ENCODE measurements at regions not wholly inside any gene's neighbourhood (a gene's known extent, or its start where the extent isn't known, plus 50 kb on each side); places are given as distances from the start of the nearest gene placed in this dataset.
"Not testable (repeated sequence)": the region's sequence is repeated elsewhere in the genome, so short reads cannot be mapped to it uniquely, and the experiment has no call there.

DNA sequence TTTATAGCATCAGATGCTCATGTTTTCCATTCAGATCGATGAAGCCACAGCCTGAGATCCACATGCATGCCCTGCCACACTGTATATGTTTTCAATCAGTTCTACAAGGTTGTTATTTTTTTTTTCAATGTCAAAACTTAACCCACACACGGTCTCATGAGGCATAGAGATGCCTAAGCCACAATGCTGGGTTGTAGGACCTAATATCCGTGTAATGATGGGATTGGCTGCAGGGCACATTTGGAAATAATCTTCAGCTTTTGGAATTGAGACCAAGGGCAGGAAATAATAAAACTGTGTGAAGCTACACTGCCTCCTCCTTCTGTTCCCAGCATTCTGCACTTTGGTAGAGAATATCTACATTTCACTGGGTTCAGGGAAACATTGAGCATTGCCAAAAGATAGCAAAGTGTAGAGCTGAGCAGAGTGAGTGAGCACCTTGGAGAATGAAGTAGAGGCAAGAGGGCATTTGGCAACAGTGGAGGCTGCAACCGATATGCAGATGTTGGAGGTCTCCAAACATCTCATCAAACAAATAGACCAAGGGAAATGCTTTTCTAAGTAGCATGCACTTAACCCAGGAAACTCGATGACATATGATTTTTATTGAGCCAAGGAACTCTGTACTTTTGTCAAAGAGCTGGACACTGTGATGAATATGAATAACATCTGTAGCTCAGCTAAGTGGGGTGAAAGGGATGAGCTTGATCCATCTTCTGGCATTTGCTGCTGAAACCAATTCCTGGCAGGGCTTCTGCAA lies 176.7 kb downstream of the LYPLAL1 start:
- ATAC-seq = no peak
- no peak for DNase-seq

DNA sequence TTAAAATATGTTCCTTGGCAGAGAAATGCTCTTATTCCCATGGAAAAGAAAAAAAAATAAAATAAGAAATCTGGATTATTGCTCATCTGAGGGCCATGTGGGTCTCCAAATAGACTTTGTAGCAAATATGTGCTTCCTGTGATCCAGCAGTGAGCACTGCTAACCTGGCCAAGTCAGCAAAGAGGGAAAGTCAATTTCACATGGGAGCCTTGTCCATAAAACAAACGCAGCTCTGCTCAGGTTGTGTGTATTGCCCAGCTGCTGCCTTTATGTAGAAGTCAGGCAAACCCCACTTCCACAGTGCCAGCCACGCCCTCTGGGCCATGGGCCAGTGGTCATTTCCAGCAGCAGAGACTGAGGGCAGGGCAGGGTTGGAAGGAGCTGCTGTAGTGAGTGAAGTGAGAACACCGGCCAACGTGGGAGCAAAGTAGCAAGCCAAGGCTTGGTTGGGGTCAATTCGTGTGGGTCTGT lies 174.3 kb downstream of the LYPLAL1 start:
- no peak for ATAC-seq
- DNase-seq = no peak

DNA sequence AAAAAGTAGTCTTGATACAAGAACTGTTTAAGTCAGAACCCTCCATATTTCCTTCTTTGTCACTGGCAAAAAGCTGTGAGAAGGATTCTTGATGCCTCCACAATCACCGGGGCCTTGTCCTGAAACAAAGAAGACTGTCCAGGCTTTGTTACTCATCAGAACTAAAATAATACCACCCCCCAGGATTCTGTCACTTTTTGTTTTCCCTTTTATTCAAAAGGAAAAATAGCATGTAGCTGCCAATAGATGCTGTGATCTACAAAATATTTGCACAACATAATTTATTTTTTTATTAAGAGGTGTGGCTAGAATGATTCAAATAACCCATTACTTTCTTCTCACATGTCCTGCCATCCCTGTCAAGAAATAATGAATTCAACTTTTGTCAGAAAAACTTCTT lies 173.7 kb downstream of the LYPLAL1 start:
- DNase-seq (no peak), ATAC-seq (no peak)

DNA sequence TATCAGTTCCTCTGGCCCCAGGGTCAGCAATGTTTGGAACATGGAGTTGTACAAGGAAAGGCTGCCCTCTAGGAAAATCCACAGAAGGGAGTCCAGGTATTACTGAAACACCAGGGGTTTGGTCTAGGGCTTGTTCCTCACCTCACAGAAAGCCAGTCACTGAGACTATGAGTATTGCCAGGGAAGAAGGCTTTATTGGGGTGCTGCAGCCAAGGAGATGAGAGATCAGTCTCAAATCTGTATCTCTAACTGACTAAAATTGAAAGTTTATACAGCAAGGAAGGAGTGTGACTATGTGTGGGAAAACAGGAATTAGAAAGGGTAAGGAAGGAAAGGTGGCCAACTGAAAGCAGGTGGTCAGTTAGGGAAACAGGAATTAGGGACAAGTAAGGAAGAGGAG lies 172.3 kb downstream of the LYPLAL1 start:
- DNase-seq = no peak

DNA sequence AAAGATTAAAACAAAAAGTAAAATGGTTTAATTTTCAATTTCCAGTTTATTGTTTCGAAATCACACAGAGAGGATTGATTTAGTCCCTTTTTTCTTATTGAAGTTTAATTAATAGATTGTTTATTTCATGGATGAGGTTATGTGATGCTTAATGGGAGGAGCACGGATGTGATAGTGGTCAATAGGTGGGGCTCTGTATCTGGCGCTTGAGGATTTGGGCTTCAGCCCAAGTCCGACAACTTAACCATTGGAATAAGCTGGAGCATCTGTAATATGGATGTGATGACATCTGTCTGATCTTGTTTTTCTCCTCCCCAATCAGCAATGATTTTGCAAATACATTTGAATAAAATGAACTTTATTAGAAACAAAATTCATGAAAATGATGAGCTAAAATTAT lies 169.2 kb downstream of the LYPLAL1 start:
- DNase-seq = no peak
- ATAC-seq = no peak

More for the DNA sequence above, 172.3 kb downstream of the LYPLAL1 start:
- ATAC-seq = no peak

DNA sequence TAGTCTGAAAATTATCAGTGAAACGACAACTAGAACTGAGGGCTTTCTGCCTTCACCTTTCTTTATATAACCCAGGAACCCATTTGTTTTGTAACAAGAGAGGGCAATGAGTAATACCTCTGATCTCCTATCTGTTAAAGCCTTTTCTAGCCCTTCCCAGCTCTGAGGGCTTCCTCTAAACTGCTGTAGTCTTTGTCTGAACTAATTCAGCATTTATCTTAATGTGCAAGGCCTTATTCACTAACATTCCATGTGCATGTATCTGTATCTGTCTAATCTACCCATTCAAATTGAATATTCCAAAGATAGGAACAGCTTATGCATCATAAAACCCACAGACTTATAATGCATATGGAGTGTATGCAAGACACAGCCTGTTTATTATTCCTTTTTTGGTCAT lies 167.1 kb downstream of the LYPLAL1 start:
- ATAC-seq = no peak

DNA sequence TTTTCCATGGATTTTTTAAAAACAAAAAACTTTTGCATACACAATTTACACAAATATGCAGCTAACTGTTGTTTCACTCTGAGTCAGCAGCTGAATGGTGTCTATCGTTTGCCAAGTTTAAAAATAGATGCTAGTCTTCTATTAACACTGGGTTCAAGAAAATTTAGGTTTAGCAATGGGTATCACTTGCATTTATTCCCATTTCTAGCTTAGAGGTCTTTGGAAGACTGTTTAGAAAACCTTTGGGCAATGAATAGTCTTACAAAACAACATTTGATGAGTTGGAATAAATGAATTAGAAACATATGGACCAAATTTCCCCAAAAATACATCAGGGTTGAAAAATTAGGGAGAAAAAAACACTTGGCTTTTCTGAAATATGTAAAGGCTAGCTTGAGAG lies 165.8 kb downstream of the LYPLAL1 start:
- DNase-seq (no peak), ATAC-seq (no peak)

More for the DNA sequence above, 167.1 kb downstream of the LYPLAL1 start:
- DNase-seq = no peak

DNA sequence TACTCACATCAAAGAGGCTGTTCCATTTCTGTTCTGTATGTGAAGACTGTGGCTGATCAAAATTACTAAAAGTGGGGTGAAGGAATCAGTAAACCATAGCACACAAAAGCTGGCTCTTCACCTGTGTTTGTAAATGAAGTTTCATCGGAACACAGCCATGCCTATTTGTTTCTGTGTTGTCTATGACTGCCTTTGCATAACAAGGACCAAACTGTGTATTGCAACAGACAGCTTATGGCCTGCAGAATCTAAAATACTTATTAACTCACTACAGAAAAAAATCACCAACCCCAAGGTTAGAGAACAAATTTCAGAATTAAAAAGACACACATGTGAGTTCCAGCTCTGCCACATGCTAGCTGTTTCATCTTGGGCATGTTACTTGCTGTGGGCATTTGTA lies 163.9 kb downstream of the LYPLAL1 start:
- no peak for ATAC-seq
- DNase-seq = no peak

DNA sequence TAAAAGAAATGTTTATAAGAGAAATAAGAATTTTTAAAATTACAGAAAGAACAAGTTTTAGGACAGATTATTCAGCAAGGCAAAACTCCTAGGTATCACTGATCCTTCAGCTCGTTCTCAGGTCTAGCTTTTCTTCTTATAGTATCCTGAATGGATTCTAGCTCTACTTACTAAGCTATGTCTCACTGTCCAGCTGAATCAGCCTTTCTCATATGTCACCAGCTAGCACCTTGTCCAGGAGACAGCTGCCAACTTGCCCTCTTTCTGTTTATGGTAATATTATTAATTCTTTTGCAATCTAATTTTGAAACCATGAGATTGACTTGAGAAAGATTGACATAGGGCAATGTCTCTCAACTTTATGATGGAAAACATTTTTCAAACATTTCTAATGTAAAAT lies 159.9 kb downstream of the LYPLAL1 start:
- DNase-seq = no peak
- ATAC-seq = no peak

DNA sequence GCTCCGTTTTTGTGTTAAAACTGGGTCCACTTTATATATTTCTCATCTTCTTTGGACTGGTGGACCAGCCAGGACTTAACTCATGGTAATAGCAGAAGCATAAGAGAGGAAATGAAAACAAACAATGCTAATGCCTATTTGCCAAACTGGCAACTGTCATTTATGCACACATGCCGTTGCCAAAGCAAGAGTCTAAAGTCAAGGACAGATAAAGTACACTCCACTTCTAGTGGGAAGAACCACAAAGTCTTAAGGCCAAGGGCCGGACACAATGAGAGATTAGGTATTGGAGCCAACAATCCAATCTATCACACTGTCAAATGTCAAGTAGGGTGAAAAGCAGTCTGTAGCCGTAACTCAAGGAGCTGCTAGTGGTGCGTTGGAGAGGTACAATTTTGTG lies 157.7 kb downstream of the LYPLAL1 start:
- no peak for DNase-seq
- no peak for ATAC-seq

DNA sequence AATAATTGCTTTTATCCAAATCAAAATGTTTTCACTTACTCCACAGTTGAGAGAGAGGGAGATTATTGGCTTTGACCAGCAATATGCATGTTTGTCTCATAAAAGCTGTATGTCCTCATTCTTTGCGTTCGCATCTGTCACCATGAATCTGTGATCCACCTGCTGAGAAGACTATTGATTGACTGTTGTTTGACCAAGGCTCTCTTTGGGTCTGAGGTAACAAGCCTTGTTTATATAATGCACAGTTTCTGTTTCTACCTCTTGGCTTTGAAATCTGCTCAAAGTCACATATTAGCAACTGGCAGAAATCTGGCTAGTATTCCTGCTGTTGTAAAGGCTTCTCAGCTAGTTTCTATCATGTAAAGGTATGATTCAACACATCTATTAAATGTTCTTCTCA lies 157.0 kb downstream of the LYPLAL1 start:
- no peak for DNase-seq
- ATAC-seq = no peak

DNA sequence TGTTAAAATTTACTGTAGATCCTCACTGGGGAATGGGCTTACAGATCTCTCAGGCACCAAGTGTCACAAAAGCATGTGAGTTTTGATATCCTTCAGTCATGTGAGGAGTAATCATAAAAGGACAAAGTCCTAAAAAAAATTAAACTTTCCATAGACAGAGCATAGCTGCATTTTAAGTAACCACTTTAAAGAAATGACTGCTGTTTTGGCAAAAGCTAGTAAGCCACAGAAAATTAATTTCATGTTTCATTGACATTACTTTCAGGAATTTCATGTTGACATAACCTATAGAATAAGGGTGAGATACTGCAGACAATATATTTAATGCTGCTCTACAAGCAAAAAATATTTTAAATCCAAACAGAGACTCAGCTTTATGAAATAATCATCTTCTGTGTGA lies 156.3 kb downstream of the LYPLAL1 start:
- DNase-seq = no peak

DNA sequence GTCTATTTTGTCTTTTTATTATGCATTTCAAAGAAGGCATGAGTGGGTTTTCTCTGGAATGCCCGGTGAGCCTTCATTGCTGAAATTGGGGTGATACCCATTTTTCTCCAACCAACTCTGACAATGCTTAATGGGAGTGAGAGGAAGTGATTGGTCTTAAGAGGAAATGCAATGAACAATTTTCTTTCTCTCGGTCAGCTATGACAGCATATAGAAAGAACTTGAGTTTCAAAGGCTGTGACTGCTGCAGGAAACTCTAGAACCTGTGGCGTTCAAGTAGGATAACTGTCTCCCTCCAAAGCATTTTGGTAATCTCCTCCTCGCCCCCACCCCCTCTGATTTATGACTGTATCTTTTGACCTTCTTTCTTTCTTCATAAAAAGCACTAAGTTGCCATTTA lies 155.9 kb downstream of the LYPLAL1 start:
- ATAC-seq (no peak), DNase-seq (no peak)

More for the DNA sequence above, 156.3 kb downstream of the LYPLAL1 start:
- ATAC-seq = no peak

DNA sequence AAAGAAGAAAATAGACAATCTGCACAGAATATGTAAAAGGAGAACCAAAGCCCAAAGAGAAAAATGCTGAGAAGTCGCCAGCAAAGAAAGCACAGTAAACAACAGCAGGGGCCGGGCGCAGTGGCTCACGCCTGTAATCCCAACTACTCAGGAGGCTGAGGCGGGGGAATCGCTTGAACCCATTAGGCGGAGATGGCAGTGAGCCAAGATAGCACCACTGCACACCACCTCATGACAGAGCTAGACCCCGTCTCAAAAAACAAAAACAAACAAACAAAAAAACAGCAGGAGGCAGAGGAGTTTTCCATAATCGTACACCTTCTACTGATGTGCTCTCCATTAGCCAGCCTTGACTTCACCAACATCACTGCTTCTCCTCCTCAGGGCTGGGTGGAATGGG lies 153.2 kb downstream of the LYPLAL1 start:
- no peak for DNase-seq
- no peak for ATAC-seq

DNA sequence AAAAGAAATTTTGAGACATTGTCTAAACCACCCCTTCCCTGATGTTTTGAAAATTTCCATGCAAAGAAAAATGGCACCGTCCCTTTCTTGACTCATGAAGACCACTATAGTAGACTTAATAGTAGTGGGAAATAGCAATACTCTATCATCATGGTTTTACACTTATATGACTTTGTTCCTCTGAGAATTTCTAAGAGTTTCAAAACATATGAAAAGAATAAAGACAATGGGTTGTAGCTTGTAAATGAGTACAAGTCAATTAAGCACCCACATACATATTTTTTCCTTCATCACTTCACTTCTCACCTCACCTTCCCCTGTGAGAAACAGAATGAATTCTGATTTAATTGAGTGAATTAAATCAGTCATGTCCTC lies 151.7 kb downstream of the LYPLAL1 start:
- no peak for ATAC-seq
- DNase-seq = no peak

DNA sequence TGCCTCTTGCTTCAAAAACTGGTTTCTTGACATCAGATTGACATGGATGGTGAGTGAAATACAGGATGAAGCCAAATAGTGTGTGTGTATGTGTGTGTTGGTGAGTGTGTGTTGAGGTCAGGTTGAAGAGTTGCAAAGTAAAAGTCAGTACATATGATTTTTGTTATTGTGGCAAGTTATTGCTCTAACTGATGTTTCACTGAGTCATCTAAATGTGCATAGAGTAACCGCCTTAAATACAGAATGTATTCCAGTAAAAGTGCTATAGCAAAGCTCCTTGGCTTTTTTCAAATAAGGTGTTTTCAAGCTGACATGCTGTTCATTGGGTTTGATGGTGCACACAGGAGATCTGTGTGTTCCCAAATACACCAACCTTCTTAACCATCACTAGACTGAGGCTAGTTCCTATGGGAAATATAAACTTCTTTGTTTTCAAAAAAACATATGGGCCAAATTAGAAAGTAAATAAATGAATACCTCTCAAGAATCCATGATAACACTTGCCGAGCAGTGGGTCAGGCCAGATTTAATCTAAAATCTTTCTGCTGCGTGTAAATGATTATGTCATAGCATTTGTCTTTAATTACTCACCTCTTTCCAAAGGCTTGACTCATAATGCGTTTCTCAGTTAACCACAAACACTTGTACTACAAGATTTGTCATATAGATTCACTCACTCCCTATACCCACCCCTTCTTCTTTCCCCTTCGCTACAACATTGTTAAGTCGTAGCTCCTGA lies 151.1 kb downstream of the LYPLAL1 start:
- ATAC-seq = peak; percentile 96
- no peak for DNase-seq

DNA sequence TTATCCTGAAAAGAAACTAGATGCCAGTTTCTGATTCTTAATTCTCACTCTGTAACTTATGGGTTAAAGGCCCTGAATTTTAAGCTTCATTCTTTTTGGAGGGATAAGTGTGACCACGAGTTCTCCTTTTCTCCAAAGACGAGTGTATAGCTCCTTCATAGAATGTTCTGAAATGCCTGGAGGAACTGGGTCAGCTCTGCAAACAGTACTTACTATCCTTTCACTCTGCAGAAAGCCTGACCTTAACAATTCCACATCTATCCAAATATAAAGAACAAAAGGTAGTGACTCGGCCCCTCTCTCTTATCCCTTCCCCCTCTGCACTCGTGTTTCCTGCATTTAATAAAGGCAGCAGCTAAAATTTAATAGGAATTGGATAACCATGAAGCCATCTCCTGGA lies 150.5 kb downstream of the LYPLAL1 start:
- ATAC-seq = no peak
- no peak for DNase-seq

DNA sequence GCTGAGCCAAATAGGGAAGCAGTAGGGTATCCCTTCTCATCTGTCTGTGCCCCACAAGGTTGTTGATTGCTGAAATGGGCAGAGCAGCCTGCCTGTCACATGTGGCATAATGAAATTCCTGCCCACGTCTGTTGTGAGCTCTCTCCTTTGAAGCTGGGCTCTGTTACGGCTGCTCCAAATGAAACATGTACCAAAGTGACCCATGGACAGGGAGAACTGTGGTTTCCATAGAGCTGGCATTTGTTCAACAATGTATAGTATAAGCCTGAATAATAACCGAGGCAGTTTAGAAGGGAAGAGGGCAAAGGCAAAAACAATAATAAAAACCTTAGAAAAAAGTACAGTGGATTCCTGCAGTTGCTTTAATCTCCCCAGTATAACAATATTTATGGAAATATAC lies 149.7 kb downstream of the LYPLAL1 start:
- DNase-seq = no peak
- ATAC-seq = no peak

DNA sequence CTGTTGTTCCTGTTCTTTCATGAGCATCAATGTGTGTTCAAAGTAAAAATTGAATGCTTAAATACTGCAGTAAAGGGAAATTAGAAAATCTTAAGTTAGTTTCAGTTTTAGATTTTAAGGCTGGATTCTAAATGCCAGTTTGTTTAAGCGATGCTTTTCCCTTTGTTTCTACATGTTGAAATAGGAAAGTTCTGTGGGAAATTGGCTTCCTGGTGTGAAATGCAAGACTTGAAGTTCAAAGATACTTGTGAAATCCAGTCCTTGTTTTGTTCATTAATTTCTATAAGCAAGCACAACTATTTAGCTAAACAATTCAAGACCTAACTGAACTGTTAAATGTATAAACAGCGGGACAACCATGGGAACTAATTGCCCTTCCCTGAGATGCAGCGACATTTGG lies 149.1 kb downstream of the LYPLAL1 start:
- ATAC-seq = no peak
- no peak for DNase-seq

DNA sequence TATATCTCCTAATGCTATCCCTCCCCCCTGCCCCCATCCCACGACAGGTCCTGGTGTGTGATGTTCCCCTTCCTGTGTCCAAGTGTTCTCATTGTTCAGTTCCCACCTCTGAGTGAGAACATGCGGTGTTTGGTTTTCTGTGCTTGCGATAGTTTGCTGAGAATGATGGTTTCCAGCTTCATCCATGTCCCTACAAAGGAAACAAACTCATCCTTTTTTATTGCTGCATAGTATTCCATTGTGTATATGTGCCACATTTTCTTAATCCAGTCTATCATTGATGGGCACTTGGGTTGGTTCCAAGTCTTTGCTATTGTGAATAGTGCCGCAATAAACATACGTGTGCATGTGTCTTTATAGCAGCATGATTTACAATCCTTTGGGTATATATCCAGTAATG lies 146.9 kb downstream of the LYPLAL1 start:
- not testable (repeated sequence) for ATAC-seq, DNase-seq

DNA sequence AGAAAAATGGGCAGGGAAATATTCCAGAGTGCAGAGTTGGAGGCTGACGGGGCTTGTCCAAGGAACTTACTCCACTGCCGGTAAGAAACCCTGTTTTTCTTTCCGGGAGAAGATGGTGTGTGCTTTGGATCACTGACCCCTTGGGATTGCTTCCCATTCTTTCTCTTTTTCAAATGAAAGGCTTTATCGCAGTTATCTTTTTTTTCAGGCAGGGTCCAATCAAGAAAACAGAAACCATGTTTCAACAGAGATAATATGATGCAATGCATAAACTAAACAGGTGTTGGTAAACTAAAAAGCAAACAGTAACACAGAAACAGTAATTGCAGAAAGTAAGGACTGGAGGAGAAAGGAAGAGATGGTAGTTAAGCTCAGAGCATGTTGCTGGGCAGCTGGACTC lies 145.1 kb downstream of the LYPLAL1 start:
- ATAC-seq (no peak), DNase-seq (no peak)

DNA sequence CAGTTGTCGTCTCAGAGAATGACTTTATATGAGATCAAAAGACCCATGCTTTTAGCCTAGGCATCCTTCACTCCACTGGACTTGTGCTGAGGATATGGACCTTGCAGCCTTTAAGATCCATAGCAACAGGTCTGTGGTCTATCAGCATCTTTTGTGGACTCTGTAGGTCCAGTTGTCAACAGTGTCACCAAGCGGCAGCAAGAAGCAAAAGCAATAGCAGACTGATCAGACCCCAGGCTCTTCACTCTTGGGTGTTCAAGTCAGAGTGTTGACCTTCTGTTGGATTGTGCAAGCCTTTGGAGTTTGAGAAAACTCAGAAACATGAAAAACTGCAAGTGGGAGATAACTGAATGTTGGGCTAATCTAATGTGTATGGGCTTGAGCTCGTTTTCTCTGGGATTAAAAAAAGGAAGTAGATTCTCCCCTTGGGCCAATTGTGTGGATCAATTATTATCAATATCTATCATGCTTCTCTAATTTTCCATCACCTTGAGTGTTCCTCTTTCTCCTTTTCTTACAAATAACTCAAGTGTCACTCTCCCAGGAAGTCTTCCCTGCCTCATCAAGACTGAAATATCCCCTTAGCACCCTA lies 144.2 kb downstream of the LYPLAL1 start:
- DNase-seq (no peak), ATAC-seq (no peak)

DNA sequence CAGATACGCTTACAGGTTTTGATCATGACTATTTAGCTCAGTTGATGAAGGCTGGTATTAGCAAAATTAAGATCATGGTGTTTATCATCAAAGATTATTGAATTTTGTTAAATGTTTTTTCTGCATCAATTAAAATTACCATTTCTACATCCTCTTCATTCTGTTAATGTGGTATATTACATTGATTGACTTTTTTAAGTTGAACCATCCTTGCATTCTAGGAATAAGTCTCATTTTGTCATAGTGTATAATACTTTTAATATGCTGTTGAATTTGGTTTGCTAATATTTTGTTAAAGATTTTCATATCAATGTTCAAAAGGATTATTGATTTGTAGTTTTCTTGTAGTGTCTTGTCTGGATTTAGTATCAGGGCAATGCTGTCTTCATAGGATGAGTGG lies 142.4 kb downstream of the LYPLAL1 start:
- no peak for ATAC-seq

More for the DNA sequence above, 142.4 kb downstream of the LYPLAL1 start:
- no peak for DNase-seq
